Transverse colon (tissue), 4 donors: ENCODE measurements at regions not wholly inside any gene's neighbourhood (a gene's known extent, or its start where the extent isn't known, plus 50 kb on each side); places are given as distances from the start of the nearest gene placed in this dataset.

Experiments used
- DNase-seq: peaks from one replicate; pipeline ENCODE4 v3.0.0-alpha.2; 2019
- H3K27ac ChIP-seq, 4 donors: fragments of 200-600 bp; sonication (generic); 2 replicates each; pipeline ENCODE4 v1.5.1; 2016 to 2018; ENCODE audit warnings: inconsistent platforms in 4 of 4
- H3K27me3 ChIP-seq: fragments of 200-600 bp; sonication (generic); 2 replicates; pipeline ENCODE4 v1.5.1; 2017; ENCODE audit warnings: inconsistent platforms
- H3K36me3 ChIP-seq, 4 donors: fragments of 200-600 bp; sonication (generic); 2 replicates each; pipeline ENCODE4 v1.5.1; 2017 to 2019; ENCODE audit warnings: inconsistent platforms in 4 of 4
- H3K4me1 ChIP-seq, 4 donors: fragments of 200-600 bp; sonication (generic); 2 replicates each; pipeline ENCODE4 v1.5.1; 2017 to 2020; ENCODE audit warnings: inconsistent platforms in 4 of 4
- H3K4me3 ChIP-seq, 4 donors: fragments of 200-600 bp; sonication (generic); 1 replicate in 1 of 4; 2 replicates in 3 of 4; pipeline versions ENCODE4 v1.5.1 to v1.6.1; 2017 to 2019; ENCODE audit warnings: inconsistent platforms in 4 of 4
- H3K9me3 ChIP-seq, 2 donors: fragments of 200-600 bp; sonication (generic); 2 replicates each; pipeline ENCODE4 v1.5.1; 2017 to 2019; ENCODE audit warnings: inconsistent platforms in 2 of 2
- CTCF ChIP-seq, 5 experiments: fragments of 200-600 bp in 3 of 5; fragments of 450-650 bp in 2 of 5; sonication (generic) in 3 of 5; IDR thresholded peaks; 1 replicate in 2 of 5; 2 replicates in 3 of 5; pipeline ENCODE4 v1.5.1; 2016 to 2017; ENCODE audit warnings: antibody characterized with exemption in 5 of 5, inconsistent platforms in 3 of 5, mild to moderate bottlenecking in 2 of 5, moderate library complexity in 1 of 5
- EP300 ChIP-seq: sonication (generic); formaldehyde crosslinking; IDR thresholded peaks from one replicate; pipeline ENCODE4 v1.6.1; 2017; ENCODE audit warnings: antibody characterized with exemption, low read depth
- POLR2A ChIP-seq: fragments of 450-650 bp; IDR thresholded peaks from one replicate; pipeline ENCODE4 v1.6.1; 2016; ENCODE audit warnings: antibody characterized with exemption, mild to moderate bottlenecking, moderate library complexity
- POLR2AphosphoS5 ChIP-seq, 3 donors: sonication (generic); formaldehyde crosslinking; IDR thresholded peaks; one replicate each; pipeline ENCODE4 v1.6.1; 2016; ENCODE audit warnings: antibody characterized with exemption in 3 of 3
- WGBS, 2 donors: methylation state at CpG; one replicate each; pipeline ENCODE4 v1.1.5; 2018; ENCODE audit warnings: low coverage in 1 of 2; 5-methylcytosine and 5-hydroxymethylcytosine counted together
- in situ Hi-C, 4 donors: fragments of 200-750 bp; cut with MboI; loops; one replicate each; pipeline versions ENCODE4 v1.15.0 to v1.15.1; 2017; ENCODE audit warnings: low sequenced_read_pairs in 3 of 4, low pct_ligation_motif_present in 1 of 4, low pct_unique_long_range_greater_than_20kb in 1 of 4
- intact Hi-C: fragments of 100-400 bp; cut with DNase I; formaldehyde crosslinking; loops from one replicate; pipeline ENCODE4 v1.15.1; 2023; ENCODE audit warnings: low total_unique reads

- in situ Hi-C loops (no loop called here), intact Hi-C loops (no loop called here)
- TF ChIP-seq CTCF (IDR thresholded peaks at IDR 0.05) (no peak), EP300 (no peak), POLR2AphosphoS5 (IDR thresholded peaks at IDR 0.05) (no peak), POLR2A (no peak)
- no peaks in the 10 kb centered on the region for H3K9me3 ChIP-seq
- no peaks in the 10 kb centered on the region for H3K36me3 ChIP-seq
- H3K4me1 ChIP-seq, result no peaks in the 10 kb centered on the region
- no peak for DNase-seq
- WGBS, 2 donors, result 66 to 72% methylated on average over 4 to 5 of the region's 5 CpGs
- H3K27me3 ChIP-seq, result no peaks in the 10 kb centered on the region
- no peak overlapping the region for H3K27ac ChIP-seq
- no peak overlapping the region for H3K4me3 ChIP-seq
Observed at GRCh38 chr2:22729466-22729865, 655.5 kb upstream of the KLHL29 start.

GRCh38 chr2:22734373-22735045, 650.5 kb upstream of the KLHL29 start:
- Histone ChIP-seq H3K27me3 (no peaks in the 10 kb centered on the region), H3K4me1 (no peaks in the 10 kb centered on the region), H3K9me3 (no peaks in the 10 kb centered on the region), H3K36me3 (no peaks in the 10 kb centered on the region), H3K27ac (no peak overlapping the region), H3K4me3 (no peak overlapping the region)
- DNase-seq, result no peak
- in situ Hi-C loops, result no loop called here
- intact Hi-C loops, result no loop called here
- WGBS, 2 donors, result 71 to 92% methylated on average over 1 of the region's 1 CpG
- TF ChIP-seq EP300 (no peak), POLR2AphosphoS5 (IDR thresholded peaks at IDR 0.05) (no peak), CTCF (IDR thresholded peaks at IDR 0.05) (no peak)

GRCh38 chr2:22737144-22737543, 647.8 kb upstream of the KLHL29 start:
- H3K36me3 ChIP-seq, result no peaks in the 10 kb centered on the region
- intact Hi-C loops, result no loop called here

GRCh38 chr2:22741216-22741615, 643.8 kb upstream of the KLHL29 start:
- Histone ChIP-seq H3K4me1 (no peaks in the 10 kb centered on the region), H3K4me3 (no peak overlapping the region), H3K27ac (no peak overlapping the region), H3K36me3 (no peaks in the 10 kb centered on the region), H3K27me3 (no peaks in the 10 kb centered on the region), H3K9me3 (no peaks in the 10 kb centered on the region)
- 39 to 77% methylated on average over 3 of the region's 3 CpGs for WGBS, 2 donors
- intact Hi-C loops (no loop called here), in situ Hi-C loops (no loop called here)
- TF ChIP-seq POLR2A (no peak), EP300 (no peak), POLR2AphosphoS5 (IDR thresholded peaks at IDR 0.05) (no peak), CTCF (IDR thresholded peaks at IDR 0.05) (no peak)
- DNase-seq, result no peak

More at GRCh38 chr2:22737144-22737543, 647.8 kb upstream of the KLHL29 start:
- Histone ChIP-seq H3K9me3 (no peaks in the 10 kb centered on the region), H3K4me1 (no peaks in the 10 kb centered on the region), H3K4me3 (no peak overlapping the region), H3K27ac (no peak overlapping the region), H3K27me3 (no peaks in the 10 kb centered on the region)
- in situ Hi-C loops, result no loop called here
- DNase-seq, result no peak
- TF ChIP-seq CTCF (IDR thresholded peaks at IDR 0.05) (no peak), POLR2A (no peak), EP300 (no peak), POLR2AphosphoS5 (IDR thresholded peaks at IDR 0.05) (no peak)
- WGBS, 2 donors, result 57 to 76% methylated on average over 1 to 3 of the region's 3 CpGs
